AG09309 (cell line): ENCODE measurements at regions not wholly inside any gene's neighbourhood (a gene's known extent, or its start where the extent isn't known, plus 50 kb on each side); places are given as distances from the start of the nearest gene placed in this dataset.

Experiments used
- DNase-seq: peaks from one replicate; pipeline ENCODE4 v3.0.0-alpha.2; 2010; ENCODE audit warnings: low read depth
- H3K4me3 ChIP-seq: 2 replicates; pipeline ENCODE4 v1.5.1; 2011; ENCODE audit warnings: mild to moderate bottlenecking, low read depth, low read length, moderate library complexity; ENCODE audit not compliant: control insufficient read depth
- TF ChIP-seq, protein P1 (sequence below): IDR thresholded peaks from 2 replicates; pipeline ENCODE4 v1.5.1; 2011; ENCODE audit warnings: mild to moderate bottlenecking, low read depth, low read length, inconsistent platforms; ENCODE audit not compliant: insufficient read depth, control insufficient read depth; ENCODE audit errors: missing control alignments

DNA sequence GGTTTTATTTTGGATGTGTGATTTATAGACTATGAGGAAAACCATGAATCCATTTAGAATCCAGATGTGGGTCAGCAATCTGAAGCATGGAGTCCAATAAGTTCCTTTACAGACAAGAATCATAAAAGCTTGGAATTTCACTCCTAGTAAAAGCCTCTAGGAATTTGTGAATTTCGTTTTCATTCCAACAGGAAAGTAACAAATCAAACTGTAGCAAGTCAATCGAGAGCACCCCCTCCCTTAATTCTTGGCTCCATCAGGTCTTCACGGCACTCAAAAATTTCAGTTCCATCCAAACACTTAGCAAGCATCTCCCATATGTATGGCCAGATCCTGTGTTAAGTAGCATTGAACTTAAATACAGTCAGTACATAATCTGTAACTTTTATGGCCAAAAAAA, 143.6 kb upstream of the POU2AF2 start:
- no peak overlapping the region for H3K4me3 ChIP-seq
- TF ChIP-seq, protein P1, sequence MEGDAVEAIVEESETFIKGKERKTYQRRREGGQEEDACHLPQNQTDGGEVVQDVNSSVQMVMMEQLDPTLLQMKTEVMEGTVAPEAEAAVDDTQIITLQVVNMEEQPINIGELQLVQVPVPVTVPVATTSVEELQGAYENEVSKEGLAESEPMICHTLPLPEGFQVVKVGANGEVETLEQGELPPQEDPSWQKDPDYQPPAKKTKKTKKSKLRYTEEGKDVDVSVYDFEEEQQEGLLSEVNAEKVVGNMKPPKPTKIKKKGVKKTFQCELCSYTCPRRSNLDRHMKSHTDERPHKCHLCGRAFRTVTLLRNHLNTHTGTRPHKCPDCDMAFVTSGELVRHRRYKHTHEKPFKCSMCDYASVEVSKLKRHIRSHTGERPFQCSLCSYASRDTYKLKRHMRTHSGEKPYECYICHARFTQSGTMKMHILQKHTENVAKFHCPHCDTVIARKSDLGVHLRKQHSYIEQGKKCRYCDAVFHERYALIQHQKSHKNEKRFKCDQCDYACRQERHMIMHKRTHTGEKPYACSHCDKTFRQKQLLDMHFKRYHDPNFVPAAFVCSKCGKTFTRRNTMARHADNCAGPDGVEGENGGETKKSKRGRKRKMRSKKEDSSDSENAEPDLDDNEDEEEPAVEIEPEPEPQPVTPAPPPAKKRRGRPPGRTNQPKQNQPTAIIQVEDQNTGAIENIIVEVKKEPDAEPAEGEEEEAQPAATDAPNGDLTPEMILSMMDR = no peak
- no peak for DNase-seq

DNA sequence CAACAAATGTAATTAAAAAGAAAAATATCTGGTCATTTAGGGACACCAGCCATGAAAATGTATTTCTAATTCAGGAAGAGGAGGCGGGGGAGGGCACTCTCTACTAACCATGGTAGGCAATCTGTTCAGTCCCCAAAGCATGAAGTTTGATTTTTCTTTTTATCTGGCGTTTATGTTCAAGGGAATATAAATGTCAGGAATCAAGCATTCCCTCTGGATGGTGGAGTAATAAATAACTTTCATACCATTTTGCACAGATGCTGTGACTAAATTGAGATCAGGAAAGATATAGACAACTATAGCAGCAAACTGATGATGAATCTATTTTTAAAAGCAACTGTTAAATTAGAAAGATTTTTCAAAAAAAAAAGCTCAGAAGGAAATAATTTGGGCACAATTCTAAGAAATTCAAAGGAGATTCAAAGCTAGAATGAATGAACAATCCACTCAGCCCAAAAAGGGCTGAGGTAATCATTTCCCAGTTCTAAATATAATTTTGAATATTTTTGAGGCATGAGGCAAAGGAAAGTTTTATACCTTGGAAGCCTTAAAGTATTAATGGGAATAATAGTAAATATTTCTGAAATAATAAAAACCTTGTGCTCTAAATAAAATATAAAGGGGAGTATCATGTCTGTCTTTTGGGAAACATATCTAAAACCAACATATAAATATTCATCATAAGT, 146.4 kb upstream of the POU2AF2 start:
- H3K4me3 ChIP-seq = no peak overlapping the region
- TF ChIP-seq, protein P1 = no peak
- DNase-seq = no peak

DNA sequence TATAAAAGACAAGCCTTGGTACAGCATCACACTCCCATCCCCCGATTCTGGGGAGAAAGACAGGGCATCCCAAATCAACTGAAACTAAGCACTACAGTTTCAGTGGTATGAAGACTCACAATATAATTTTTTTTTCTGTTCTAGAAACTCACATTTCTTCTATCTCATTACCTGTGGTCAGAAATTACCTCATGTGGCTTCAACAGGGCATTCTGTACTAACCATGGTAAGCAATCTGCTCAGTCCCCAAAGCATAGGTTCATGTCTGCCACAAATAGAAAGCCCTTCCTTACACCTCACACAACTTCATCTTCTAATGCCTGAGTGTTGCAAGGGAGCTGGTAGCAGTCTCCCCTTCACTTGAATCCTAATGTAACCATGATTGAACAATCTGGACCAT, 147.4 kb upstream of the POU2AF2 start:
- no peak overlapping the region for H3K4me3 ChIP-seq
- TF ChIP-seq, protein P1 = no peak
- DNase-seq = no peak

DNA sequence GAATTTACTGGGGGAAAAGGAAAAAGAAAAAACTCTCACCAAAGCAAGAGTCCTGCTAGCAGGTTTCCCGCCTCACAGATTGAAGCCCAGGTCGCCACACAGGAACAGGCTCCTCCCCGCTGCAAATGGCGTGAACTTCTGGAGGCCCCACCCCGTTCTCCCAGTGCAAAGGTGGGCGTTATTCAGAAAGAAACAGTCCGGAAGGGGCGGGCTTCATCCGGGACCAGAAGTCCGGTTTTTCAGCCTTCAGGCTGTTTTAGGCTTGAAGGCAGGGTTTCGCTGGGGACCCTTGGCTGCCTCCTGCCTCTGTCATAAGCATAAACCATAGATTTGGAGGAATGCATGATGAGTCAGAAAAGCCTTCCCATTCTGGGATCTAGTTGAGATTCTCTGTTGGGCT, 148.3 kb upstream of the POU2AF2 start:
- TF ChIP-seq, protein P1 = no peak
- DNase-seq = no peak
- no peak overlapping the region for H3K4me3 ChIP-seq

DNA sequence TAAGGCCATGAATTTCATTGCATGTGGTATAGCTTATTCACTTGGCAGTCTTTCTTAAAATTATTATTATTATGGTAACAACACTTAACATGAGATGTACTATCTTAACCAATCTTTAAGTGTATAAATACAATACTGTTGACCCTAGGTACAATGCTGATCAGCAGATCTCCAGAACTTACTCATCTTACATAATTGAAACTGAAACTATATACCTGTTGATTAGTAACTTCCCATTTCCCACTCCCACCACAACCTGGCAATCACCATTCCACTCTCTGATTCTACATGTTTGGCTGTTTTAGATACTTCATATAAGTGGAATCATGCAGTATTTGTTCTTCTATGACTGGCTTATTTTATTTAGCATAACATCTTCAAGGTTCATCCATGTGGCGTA, 150.2 kb upstream of the POU2AF2 start:
- TF ChIP-seq, protein P1 = no peak
- no peak overlapping the region for H3K4me3 ChIP-seq
- no peak for DNase-seq

DNA sequence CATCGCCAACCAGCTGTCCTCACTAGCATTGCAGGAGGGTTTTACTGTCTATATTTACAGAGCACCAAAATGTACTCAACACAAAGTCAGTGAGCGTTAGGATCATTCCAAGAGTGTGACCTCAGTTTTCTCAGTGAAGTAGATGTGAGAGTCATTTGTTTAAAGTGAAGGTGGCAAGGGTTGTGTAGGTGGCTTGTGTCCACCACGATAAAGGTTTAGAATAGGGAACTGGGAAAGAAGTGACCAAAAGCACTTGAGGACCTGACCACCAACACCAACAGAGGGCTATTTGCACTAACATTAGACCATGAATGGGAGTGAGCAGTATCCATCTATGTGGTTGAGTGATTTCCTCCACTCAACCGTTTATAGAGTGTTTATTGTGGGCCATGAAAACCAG, 152.5 kb upstream of the POU2AF2 start:
- no peak overlapping the region for H3K4me3 ChIP-seq
- DNase-seq = no peak
- TF ChIP-seq, protein P1 = no peak
